Thoracic aorta (tissue), 2 donors: ENCODE measurements at regions not wholly inside any gene's neighbourhood (a gene's known extent, or its start where the extent isn't known, plus 50 kb on each side); places are given as distances from the start of the nearest gene placed in this dataset.

ENCODE experiments used
- ATAC-seq: fragments of 150-250 bp; one replicate; pipeline ENCODE4 v1.8.0; 2017; ENCODE audit warnings: low read depth; ENCODE audit not compliant: insufficient number of reproducible peaks, low FRiP score
- DNase-seq: peaks from one replicate; pipeline ENCODE4 v3.0.0-alpha.2; 2020; ENCODE audit warnings: low spot score
- H3K27ac ChIP-seq, 2 donors: fragments of 200-600 bp; sonication (generic); 1 replicate in 1 of 2; 2 replicates in 1 of 2; pipeline ENCODE4 v1.5.1; 2016; ENCODE audit warnings: mild to moderate bottlenecking in 2 of 2, moderate library complexity in 2 of 2
- H3K27me3 ChIP-seq: fragments of 200-600 bp; sonication (generic); replicated peaks from 2 replicates; pipeline ENCODE4 v1.6.0; 2016; ENCODE audit warnings: mild to moderate bottlenecking; ENCODE audit not compliant: insufficient read depth
- H3K36me3 ChIP-seq: fragments of 200-600 bp; sonication (generic); one replicate; pipeline ENCODE4 v1.5.1; 2016
- H3K4me1 ChIP-seq, 2 donors: fragments of 200-600 bp; sonication (generic); 1 replicate in 1 of 2; 2 replicates in 1 of 2; pipeline versions ENCODE4 v1.5.1 to v1.6.0; 2016; ENCODE audit warnings: low read depth in 2 of 2, mild to moderate bottlenecking in 1 of 2; ENCODE audit not compliant: control insufficient read depth in 1 of 2
- H3K4me3 ChIP-seq: fragments of 200-600 bp; sonication (generic); 2 replicates; pipeline ENCODE4 v1.5.1; 2016; ENCODE audit warnings: mild to moderate bottlenecking
- H3K9me3 ChIP-seq: fragments of 200-600 bp; sonication (generic); 2 replicates; pipeline ENCODE4 v1.5.1; 2016
- CTCF ChIP-seq: fragments of 200-600 bp; sonication (generic); IDR thresholded peaks from one replicate; pipeline ENCODE4 v1.5.1; 2019; ENCODE audit warnings: antibody characterized with exemption

DNA sequence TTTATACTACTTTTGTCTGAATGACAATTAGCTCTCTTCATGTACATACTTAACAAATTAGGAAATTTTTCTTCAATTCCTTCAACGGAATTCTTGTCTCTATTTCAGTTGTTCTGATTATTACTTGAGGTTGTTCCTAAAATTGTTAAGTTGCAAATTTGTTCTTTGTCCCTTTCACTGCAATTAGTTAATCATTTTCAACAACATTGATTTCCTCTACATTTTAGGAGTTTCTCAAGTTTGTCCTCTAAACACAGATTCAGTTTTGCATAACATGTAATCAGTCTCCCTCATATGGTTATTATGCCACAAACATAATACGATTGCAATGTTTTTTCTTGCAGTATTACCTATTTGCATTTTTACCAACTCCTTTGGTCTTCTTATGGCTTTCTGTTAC lies 283.5 kb downstream of the SV2B start:
- no peak overlapping the region for H3K4me3 ChIP-seq
- ATAC-seq, result no peak
- DNase-seq, result no peak
- no peak for TF ChIP-seq CTCF
- no peaks in the 10 kb centered on the region for H3K36me3 ChIP-seq
- H3K9me3 ChIP-seq, result no peaks in the 10 kb centered on the region
- H3K27ac ChIP-seq, result no peak overlapping the region
- no peaks in the 10 kb centered on the region for H3K27me3 ChIP-seq
- H3K4me1 ChIP-seq, result no peaks in the 10 kb centered on the region

DNA sequence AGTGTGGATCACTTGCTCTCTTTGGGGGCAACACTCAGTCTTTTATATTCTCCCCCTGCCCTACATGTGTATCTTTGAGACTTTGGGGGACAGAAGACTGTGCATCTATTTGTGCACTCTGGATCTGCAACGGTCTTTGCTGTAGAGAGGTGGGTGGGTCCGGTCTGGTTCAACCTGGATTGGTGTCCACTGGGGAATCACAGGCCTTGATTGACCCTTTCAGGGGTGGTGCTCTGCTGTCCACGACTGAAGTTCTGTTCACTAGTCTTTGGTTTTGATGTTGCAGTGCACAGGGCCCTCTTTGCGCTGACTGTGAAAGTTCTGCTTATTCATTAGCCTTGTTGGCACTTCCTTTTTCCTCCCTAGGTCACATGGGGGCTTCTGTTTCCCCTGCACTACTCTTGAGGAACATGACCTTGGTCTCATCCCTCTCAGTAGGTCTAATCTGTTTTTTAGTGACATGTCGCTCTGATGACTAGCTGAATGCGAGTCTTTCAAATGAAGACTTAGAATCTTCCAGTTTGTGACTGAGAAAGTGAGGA lies 284.2 kb downstream of the SV2B start:
- Histone ChIP-seq H3K27ac (no peak overlapping the region), H3K4me1 (no peaks in the 10 kb centered on the region), H3K36me3 (no peaks in the 10 kb centered on the region), H3K27me3 (no peaks in the 10 kb centered on the region), H3K9me3 (no peaks in the 10 kb centered on the region), H3K4me3 (no peak overlapping the region)
- ATAC-seq (no peak), DNase-seq (no peak)
- no peak for TF ChIP-seq CTCF

DNA sequence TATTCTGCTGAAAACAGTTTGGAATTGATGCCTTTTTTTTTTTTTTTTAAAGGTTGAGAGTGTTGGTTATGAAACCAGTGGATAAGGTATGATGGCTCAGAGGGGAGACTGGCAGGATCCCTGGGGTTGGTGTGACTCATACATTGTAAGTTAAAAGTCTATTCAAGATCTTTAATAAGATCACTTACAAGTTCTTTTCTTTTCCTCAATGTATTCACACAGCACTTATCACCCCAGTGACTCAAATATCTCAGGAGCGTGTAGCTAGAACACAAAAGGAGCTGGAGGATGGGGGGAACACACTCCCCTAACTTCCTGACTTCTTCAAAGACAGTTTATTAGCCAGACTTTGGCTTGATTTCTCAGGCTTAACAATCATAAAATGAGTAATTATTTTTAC lies 285.3 kb downstream of the SV2B start:
- no peaks in the 10 kb centered on the region for H3K36me3 ChIP-seq
- no peak overlapping the region for H3K4me3 ChIP-seq
- DNase-seq, result no peak
- no peaks in the 10 kb centered on the region for H3K4me1 ChIP-seq
- no peak overlapping the region for H3K27ac ChIP-seq
- H3K9me3 ChIP-seq, result no peaks in the 10 kb centered on the region
- H3K27me3 ChIP-seq, result no peaks in the 10 kb centered on the region
- ATAC-seq, result no peak
- TF ChIP-seq CTCF, result no peak

GRCh38 chr15:91393186-91393585 lies 293.1 kb downstream of the SV2B start:
- ATAC-seq (no peak), DNase-seq (no peak)
- H3K9me3 ChIP-seq, result no peaks in the 10 kb centered on the region
- no peak overlapping the region for H3K27ac ChIP-seq
- no peak overlapping the region for H3K4me3 ChIP-seq
- H3K4me1 ChIP-seq, result no peaks in the 10 kb centered on the region
- TF ChIP-seq CTCF, result no peak
- H3K27me3 ChIP-seq, result no peaks in the 10 kb centered on the region
- H3K36me3 ChIP-seq, result no peaks in the 10 kb centered on the region

DNA sequence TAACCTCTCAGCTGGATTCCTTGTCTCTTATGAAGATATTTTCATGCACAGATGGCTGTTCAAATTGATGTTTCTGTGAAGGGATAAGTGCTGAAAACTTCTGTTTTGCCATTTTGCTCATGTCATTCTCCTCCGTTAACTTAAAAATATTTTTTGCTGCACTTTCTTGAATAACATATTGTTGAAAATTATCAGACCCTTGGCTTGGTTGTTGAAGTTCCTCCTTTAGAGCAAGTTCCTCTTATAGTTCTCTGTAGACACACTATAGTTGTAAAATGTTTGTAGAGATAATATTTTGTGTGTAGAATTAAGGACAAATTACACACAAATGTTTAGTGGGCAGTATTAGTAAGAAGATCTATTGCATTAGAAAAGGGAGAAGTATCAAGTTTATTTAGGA lies 300.4 kb downstream of the SV2B start:
- no peaks in the 10 kb centered on the region for H3K27me3 ChIP-seq
- no peaks in the 10 kb centered on the region for H3K36me3 ChIP-seq
- H3K4me3 ChIP-seq, result no peak overlapping the region
- no peak for TF ChIP-seq CTCF
- H3K9me3 ChIP-seq, result no peaks in the 10 kb centered on the region
- ATAC-seq (no peak), DNase-seq (no peak)
- H3K4me1 ChIP-seq, result no peaks in the 10 kb centered on the region
- H3K27ac ChIP-seq, result no peak overlapping the region
